PC-9 (cell line): ENCODE measurements at regions not wholly inside any gene's neighbourhood (a gene's known extent, or its start where the extent isn't known, plus 50 kb on each side); places are given as distances from the start of the nearest gene placed in this dataset.

Experiments used
- CTCF ChIP-seq: fragments of 200-600 bp; sonication (generic); conservative IDR thresholded peaks from 2 replicates; pipeline ENCODE4 v1.6.1; 2017; ENCODE audit warnings: mixed run types, antibody characterized with exemption, mild to moderate bottlenecking, moderate library complexity
- EZH2 ChIP-seq: fragments of 200-600 bp; sonication (generic); IDR thresholded peaks from 2 replicates; pipeline ENCODE4 v1.8.0; 2017; ENCODE audit warnings: antibody characterized with exemption, low read depth

GRCh38 chr6:15941168-15941567, 187.7 kb upstream of the MYLIP start:
- TF ChIP-seq CTCF (no peak), EZH2 (no peak)
